ENCODE measurements at regions not wholly inside any gene's neighbourhood (a gene's known extent, or its start where the extent isn't known, plus 50 kb on each side); places are given as distances from the start of the nearest gene placed in this dataset.

GRCh38 chr5:96150007-96150406 lies 188.4 kb upstream of the ELL2 start:
- H3K9me3 ChIP-seq = no peaks in the 10 kb centered on the region
- peaks cover 0 to 5% (median 0%) of the 10 kb centered on the region in 4 donors for H3K4me1 ChIP-seq
- TF ChIP-seq POLR2A (IDR thresholded peaks at IDR 0.05) = no peak
- no peaks in the 10 kb centered on the region for H3K27me3 ChIP-seq
- H3K4me3 ChIP-seq = no peak overlapping the region
- intact Hi-C loops (cut with DNase I) = no loop called here
- DNase-seq = no peak
- no peaks in the 10 kb centered on the region for H3K36me3 ChIP-seq
- WGBS, 2 donors = 87 to 95% methylated on average over 1 of the region's 1 CpG
- H3K27ac ChIP-seq = no peak overlapping the region

DNA sequence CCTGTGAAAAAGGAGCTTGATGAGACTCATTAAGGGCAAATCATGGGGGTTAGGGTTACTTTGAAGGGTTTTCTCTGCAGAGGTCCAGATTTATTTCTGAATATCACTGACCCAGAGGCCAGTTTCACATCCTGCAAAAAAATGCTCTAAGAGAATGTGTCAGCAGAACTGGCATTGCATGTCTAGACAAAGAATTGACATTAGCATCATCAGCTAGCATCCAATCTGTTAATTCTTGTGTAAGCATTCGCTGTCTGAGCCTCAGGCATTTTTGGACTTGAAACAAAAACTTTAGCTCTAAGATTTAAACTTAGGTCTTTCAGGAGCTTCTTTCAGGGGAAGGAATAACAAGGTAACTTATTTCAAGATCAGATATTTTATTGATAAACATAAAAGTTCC lies 187.9 kb upstream of the ELL2 start:
- H3K4me1 ChIP-seq = peaks cover 0 to 5% (median 0%) of the 10 kb centered on the region in 4 donors
- no peak overlapping the region for H3K27ac ChIP-seq
- WGBS, 2 donors = 90 to 92% methylated on average over 1 of the region's 1 CpG
- H3K27me3 ChIP-seq = no peaks in the 10 kb centered on the region
- intact Hi-C loops (cut with DNase I) = no loop called here
- no peaks in the 10 kb centered on the region for H3K9me3 ChIP-seq
- DNase-seq = no peak
- H3K4me3 ChIP-seq = no peak overlapping the region
- TF ChIP-seq POLR2AphosphoS5 (IDR thresholded peaks at IDR 0.05) (no peak), POLR2A (IDR thresholded peaks at IDR 0.05) (no peak), EP300 (IDR thresholded peaks at IDR 0.05) (no peak), CTCF (IDR thresholded peaks at IDR 0.05) (no peak)
- H3K36me3 ChIP-seq = no peaks in the 10 kb centered on the region

- intact Hi-C loops (cut with DNase I) = no loop called here
- Histone ChIP-seq H3K9me3 (no peaks in the 10 kb centered on the region), H3K4me3 (no peak overlapping the region), H3K36me3 (no peaks in the 10 kb centered on the region), H3K27me3 (no peaks in the 10 kb centered on the region), H3K27ac (no peak overlapping the region), H3K4me1 (peaks cover 0 to 5% (median 0%) of the 10 kb centered on the region in 4 donors)
- DNase-seq = no peak
- 96% methylated on average over 2 of the region's 2 CpGs for WGBS, 2 donors
- TF ChIP-seq POLR2A (IDR thresholded peaks at IDR 0.05) (no peak), EP300 (IDR thresholded peaks at IDR 0.05) (no peak), POLR2AphosphoS5 (IDR thresholded peaks at IDR 0.05) (no peak), CTCF (IDR thresholded peaks at IDR 0.05) (no peak)
Measured at GRCh38 chr5:96149021-96149420, 187.4 kb upstream of the ELL2 start.

DNA sequence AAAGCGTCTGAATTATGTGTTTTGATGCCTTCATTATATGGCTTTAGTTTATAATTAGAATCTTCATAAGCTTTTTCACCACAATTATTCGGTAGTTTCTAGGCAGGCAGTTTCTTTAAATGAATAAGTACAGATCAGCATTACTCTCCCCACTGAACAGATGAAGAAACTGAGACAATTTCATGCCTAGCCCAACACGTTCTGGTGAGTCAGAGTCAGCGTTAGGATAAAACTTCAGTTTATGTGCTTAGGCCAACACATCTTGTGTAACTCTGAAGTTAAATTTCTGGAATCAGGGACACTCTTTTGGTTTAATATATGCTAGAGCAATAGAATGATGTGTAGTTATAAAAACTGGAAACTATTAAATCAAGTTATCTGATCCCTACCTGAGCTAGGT lies 186.7 kb upstream of the ELL2 start:
- H3K27ac ChIP-seq = no peak overlapping the region
- peaks cover 0 to 7% (median 0%) of the 10 kb centered on the region in 4 donors for H3K4me1 ChIP-seq
- no peaks in the 10 kb centered on the region for H3K27me3 ChIP-seq
- H3K36me3 ChIP-seq = no peaks in the 10 kb centered on the region
- H3K4me3 ChIP-seq = no peak overlapping the region
- TF ChIP-seq POLR2AphosphoS5 (IDR thresholded peaks at IDR 0.05) (no peak), EP300 (IDR thresholded peaks at IDR 0.05) (no peak), POLR2A (IDR thresholded peaks at IDR 0.05) (no peak), CTCF (IDR thresholded peaks at IDR 0.05) (no peak)
- 92 to 95% methylated on average over 4 of the region's 4 CpGs for WGBS, 2 donors
- intact Hi-C loops (cut with DNase I) = no loop called here
- no peak for DNase-seq
- no peaks in the 10 kb centered on the region for H3K9me3 ChIP-seq

- Histone ChIP-seq H3K4me1 (peaks cover 0 to 12% (median 0%) of the 10 kb centered on the region in 4 donors), H3K27ac (no peak overlapping the region), H3K36me3 (no peaks in the 10 kb centered on the region), H3K9me3 (no peaks in the 10 kb centered on the region), H3K27me3 (no peaks in the 10 kb centered on the region), H3K4me3 (no peak overlapping the region)
- WGBS, 2 donors = 95 to 97% methylated on average over 2 of the region's 2 CpGs
- intact Hi-C loops (cut with DNase I) = no loop called here
- no peak for DNase-seq
- TF ChIP-seq EP300 (IDR thresholded peaks at IDR 0.05) = no peak
- TF ChIP-seq POLR2AphosphoS5 (IDR thresholded peaks at IDR 0.05) = no peak
- no peak for TF ChIP-seq POLR2A (IDR thresholded peaks at IDR 0.05)
- no peak for TF ChIP-seq CTCF (IDR thresholded peaks at IDR 0.05)
Measured at GRCh38 chr5:96147866-96148265, 186.2 kb upstream of the ELL2 start.

Measured in sigmoid colon (tissue), 6 donors.